C4-2B (cell line): ENCODE measurements at regions not wholly inside any gene's neighbourhood (a gene's known extent, or its start where the extent isn't known, plus 50 kb on each side); places are given as distances from the start of the nearest gene placed in this dataset.

Experiments
- H3K27ac ChIP-seq: fragments of 450-650 bp; 2 replicates; pipeline ENCODE4 v1.5.1; 2017
- CTCF ChIP-seq: fragments of 450-650 bp; conservative IDR thresholded peaks from 2 replicates; pipeline ENCODE4 v1.5.1; 2017; ENCODE audit warnings: mild to moderate bottlenecking
- ZFX ChIP-seq: fragments of 450-650 bp; IDR thresholded peaks from 2 replicates; pipeline ENCODE4 v1.6.1; 2017

GRCh38 chr10:120987359-120987758, 136.2 kb downstream of the WDR11 start:
- TF ChIP-seq CTCF (no peak), ZFX (no peak)
- no peak overlapping the region for H3K27ac ChIP-seq

- TF ChIP-seq CTCF (no peak), ZFX (no peak)
- no peak overlapping the region for H3K27ac ChIP-seq
Observed at GRCh38 chr10:120988751-120989150, 137.6 kb downstream of the WDR11 start.

- TF ChIP-seq CTCF (no peak), ZFX (no peak)
- no peak overlapping the region for H3K27ac ChIP-seq
Observed at GRCh38 chr10:120989279-120989678, 138.1 kb downstream of the WDR11 start.

GRCh38 chr10:120989996-120990598, 138.9 kb downstream of the WDR11 start:
- H3K27ac ChIP-seq, result no peak overlapping the region
- no peak for TF ChIP-seq CTCF
- TF ChIP-seq ZFX, result no peak

GRCh38 chr10:120990831-120991230, 139.7 kb downstream of the WDR11 start:
- TF ChIP-seq ZFX, result no peak
- TF ChIP-seq CTCF, result no peak
- H3K27ac ChIP-seq, result no peak overlapping the region

GRCh38 chr10:120993089-120993488, 141.9 kb downstream of the WDR11 start:
- no peak overlapping the region for H3K27ac ChIP-seq
- TF ChIP-seq CTCF, result no peak
- TF ChIP-seq ZFX, result no peak

GRCh38 chr10:120995768-120996167, 144.6 kb downstream of the WDR11 start:
- TF ChIP-seq CTCF (0 out of 2 replicates have a peak, but pooled peaks have one; percentile 12), ZFX (no peak)
- H3K27ac ChIP-seq, result no peak overlapping the region
